Mesendoderm (in vitro differentiated cells): ENCODE measurements at regions not wholly inside any gene's neighbourhood (a gene's known extent, or its start where the extent isn't known, plus 50 kb on each side); places are given as distances from the start of the nearest gene placed in this dataset.

ENCODE experiments used
- DNase-seq: peaks from one replicate; pipeline ENCODE4 v3.0.0; 2013
- H2AK5ac ChIP-seq: 2 replicates; pipeline ENCODE4 v1.6.1; 2013; ENCODE audit warnings: low read length, inconsistent platforms
- H2BK120ac ChIP-seq: 2 replicates; pipeline ENCODE4 v1.6.1; 2013; ENCODE audit warnings: low read depth, mild to moderate bottlenecking, low read length, moderate library complexity, mixed read lengths
- H2BK15ac ChIP-seq: replicated peaks from 2 replicates; pipeline ENCODE4 v1.6.1; 2013; ENCODE audit warnings: low read depth, mild to moderate bottlenecking, moderate library complexity
- H2BK5ac ChIP-seq: 2 replicates; pipeline ENCODE4 v1.6.1; 2013; ENCODE audit warnings: low read length, inconsistent platforms
- H3K18ac ChIP-seq: 2 replicates; pipeline ENCODE4 v1.6.1; 2013; ENCODE audit warnings: mild to moderate bottlenecking, low read length, mixed read lengths
- H3K23ac ChIP-seq: one replicate; pipeline ENCODE4 v1.6.1; 2013; ENCODE audit warnings: low read length
- H3K27ac ChIP-seq: 2 replicates; pipeline ENCODE4 v1.5.1; 2013; ENCODE audit warnings: low read depth, mild to moderate bottlenecking, inconsistent platforms, low read length, moderate library complexity
- H3K27me3 ChIP-seq: 2 replicates; pipeline ENCODE4 v1.6.1; 2013; ENCODE audit warnings: low read length, control low read depth, mild to moderate bottlenecking, inconsistent platforms; ENCODE audit not compliant: insufficient read depth, poor library complexity
- H3K36me3 ChIP-seq: 2 replicates; pipeline ENCODE4 v1.6.1; 2013; ENCODE audit warnings: low read length, inconsistent platforms; ENCODE audit not compliant: control insufficient read depth, insufficient read depth
- H3K4ac ChIP-seq: one replicate; pipeline ENCODE4 v1.6.1; 2013; ENCODE audit warnings: low read depth, mild to moderate bottlenecking, low read length, moderate library complexity
- H3K4me1 ChIP-seq: 2 replicates; pipeline ENCODE4 v1.6.1; 2013; ENCODE audit warnings: low read depth, low read length, inconsistent platforms; ENCODE audit not compliant: control insufficient read depth
- H3K4me2 ChIP-seq: 2 replicates; pipeline ENCODE4 v1.6.1; 2013; ENCODE audit warnings: low read length
- H3K4me3 ChIP-seq: 2 replicates; pipeline ENCODE4 v1.5.1; 2013; ENCODE audit warnings: mild to moderate bottlenecking, low read length
- H3K56ac ChIP-seq: one replicate; pipeline ENCODE4 v1.6.1; 2013; ENCODE audit warnings: low read length
- H3K79me1 ChIP-seq: 2 replicates; pipeline ENCODE4 v1.6.1; 2013; ENCODE audit warnings: low read length, inconsistent platforms
- H3K79me2 ChIP-seq: 2 replicates; pipeline ENCODE4 v1.6.1; 2013; ENCODE audit warnings: mild to moderate bottlenecking, low read length; ENCODE audit not compliant: control insufficient read depth, insufficient read depth
- H3K9ac ChIP-seq: 2 replicates; pipeline ENCODE4 v1.6.1; 2013; ENCODE audit warnings: low read length, inconsistent platforms
- H4K5ac ChIP-seq: one replicate; pipeline ENCODE4 v1.6.1; 2013; ENCODE audit warnings: low read length
- H4K8ac ChIP-seq: one replicate; pipeline ENCODE4 v1.6.1; 2013; ENCODE audit warnings: low read depth, mild to moderate bottlenecking, control low read depth, low read length, moderate library complexity
- WGBS: extraction: QIAGEN DNeasy Blood & Tissue Kit; methylation state at CpG from one replicate; pipeline ENCODE4 v1.1.7; 2013; ENCODE audit warnings: low lambda C conversion rate, missing lambda C conversion rate; ENCODE audit not compliant: insufficient coverage; ENCODE audit errors: extremely low coverage; 5-methylcytosine and 5-hydroxymethylcytosine counted together

- no peak overlapping the region for H2BK15ac ChIP-seq
- no peak overlapping the region for H3K18ac ChIP-seq
- H4K5ac ChIP-seq = no peak overlapping the region
- no peaks in the 10 kb centered on the region for H3K4me1 ChIP-seq
- H3K4me2 ChIP-seq = no peak overlapping the region
- no peak overlapping the region for H3K4me3 ChIP-seq
- no peak overlapping the region for H3K9ac ChIP-seq
- no peaks in the 10 kb centered on the region for H3K27me3 ChIP-seq
- H3K79me2 ChIP-seq = no peaks in the 10 kb centered on the region
- H4K8ac ChIP-seq = no peak overlapping the region
- no peak overlapping the region for H3K56ac ChIP-seq
- no peaks in the 10 kb centered on the region for H3K36me3 ChIP-seq
- no peak overlapping the region for H3K23ac ChIP-seq
- H2AK5ac ChIP-seq = no peak overlapping the region
- H3K27ac ChIP-seq = no peak overlapping the region
- no peaks in the 10 kb centered on the region for H3K79me1 ChIP-seq
- WGBS = no CpG with 5 or more reads among the region's 15 CpGs
- H3K4ac ChIP-seq = no peak overlapping the region
- DNase-seq = no peak
- no peak overlapping the region for H2BK120ac ChIP-seq
- no peak overlapping the region for H2BK5ac ChIP-seq
Measured at GRCh38 chr2:129737660-129738527, 241.6 kb upstream of the RAB6C start.

GRCh38 chr2:129738799-129739198, 240.7 kb upstream of the RAB6C start:
- Histone ChIP-seq H3K9ac (no peak overlapping the region), H3K79me2 (no peaks in the 10 kb centered on the region), H2BK120ac (no peak overlapping the region), H3K79me1 (no peaks in the 10 kb centered on the region), H2BK5ac (no peak overlapping the region), H3K56ac (no peak overlapping the region), H3K27me3 (no peaks in the 10 kb centered on the region), H3K36me3 (no peaks in the 10 kb centered on the region), H4K5ac (no peak overlapping the region), H3K4me3 (no peak overlapping the region), H3K4me1 (no peaks in the 10 kb centered on the region), H4K8ac (no peak overlapping the region), H3K4ac (no peak overlapping the region), H2BK15ac (no peak overlapping the region), H3K23ac (no peak overlapping the region), H3K18ac (no peak overlapping the region), H3K4me2 (no peak overlapping the region), H3K27ac (no peak overlapping the region), H2AK5ac (no peak overlapping the region)
- DNase-seq = no peak
- no CpG with 5 or more reads among the region's 16 CpGs for WGBS

GRCh38 chr2:129740504-129740903, 239.0 kb upstream of the RAB6C start:
- H2BK120ac ChIP-seq = no peak overlapping the region
- no peaks in the 10 kb centered on the region for H3K79me1 ChIP-seq
- no peak overlapping the region for H3K4me2 ChIP-seq
- no peak overlapping the region for H4K8ac ChIP-seq
- no peak overlapping the region for H2BK15ac ChIP-seq
- H3K4me1 ChIP-seq = no peaks in the 10 kb centered on the region
- DNase-seq = no peak
- no peak overlapping the region for H2BK5ac ChIP-seq
- H3K27ac ChIP-seq = no peak overlapping the region
- H3K4me3 ChIP-seq = no peak overlapping the region
- no peaks in the 10 kb centered on the region for H3K79me2 ChIP-seq
- H3K36me3 ChIP-seq = no peaks in the 10 kb centered on the region
- no CpG with 5 or more reads among the region's 7 CpGs for WGBS
- no peaks in the 10 kb centered on the region for H3K27me3 ChIP-seq
- H3K23ac ChIP-seq = no peak overlapping the region
- H2AK5ac ChIP-seq = no peak overlapping the region
- H3K9ac ChIP-seq = no peak overlapping the region
- no peak overlapping the region for H3K18ac ChIP-seq
- H4K5ac ChIP-seq = no peak overlapping the region
- no peak overlapping the region for H3K56ac ChIP-seq
- H3K4ac ChIP-seq = no peak overlapping the region

- Histone ChIP-seq H3K79me1 (no peaks in the 10 kb centered on the region), H3K4me3 (no peak overlapping the region), H3K4ac (no peak overlapping the region), H2BK5ac (no peak overlapping the region), H2BK15ac (no peak overlapping the region), H3K27ac (no peak overlapping the region), H3K79me2 (no peaks in the 10 kb centered on the region), H3K23ac (no peak overlapping the region), H3K56ac (no peak overlapping the region), H3K18ac (no peak overlapping the region), H2AK5ac (no peak overlapping the region), H3K36me3 (no peaks in the 10 kb centered on the region), H2BK120ac (no peak overlapping the region), H3K9ac (no peak overlapping the region), H3K27me3 (no peaks in the 10 kb centered on the region), H4K5ac (no peak overlapping the region), H3K4me2 (no peak overlapping the region), H3K4me1 (no peaks in the 10 kb centered on the region), H4K8ac (no peak overlapping the region)
- no CpG with 5 or more reads among the region's 7 CpGs for WGBS
- no peak for DNase-seq
Measured at GRCh38 chr2:129741165-129741564, 238.3 kb upstream of the RAB6C start.

GRCh38 chr2:129741623-129742022, 237.8 kb upstream of the RAB6C start:
- WGBS = no CpG with 5 or more reads among the region's 12 CpGs
- Histone ChIP-seq H3K56ac (no peak overlapping the region), H3K36me3 (no peaks in the 10 kb centered on the region), H4K8ac (no peak overlapping the region), H3K4me3 (no peak overlapping the region), H3K79me1 (no peaks in the 10 kb centered on the region), H3K4me2 (no peak overlapping the region), H2BK120ac (no peak overlapping the region), H3K18ac (no peak overlapping the region), H3K27me3 (no peaks in the 10 kb centered on the region), H3K27ac (no peak overlapping the region), H3K4ac (no peak overlapping the region), H3K4me1 (no peaks in the 10 kb centered on the region), H4K5ac (no peak overlapping the region), H2BK15ac (no peak overlapping the region), H3K23ac (no peak overlapping the region), H3K9ac (no peak overlapping the region), H3K79me2 (no peaks in the 10 kb centered on the region), H2AK5ac (no peak overlapping the region), H2BK5ac (no peak overlapping the region)
- no peak for DNase-seq
